HG03159 (cell line): ENCODE measurements at regions not wholly inside any gene's neighbourhood (a gene's known extent, or its start where the extent isn't known, plus 50 kb on each side); places are given as distances from the start of the nearest gene placed in this dataset.
"Not testable (repeated sequence)": the region's sequence is repeated elsewhere in the genome, so short reads cannot be mapped to it uniquely, and the experiment has no call there.

Source experiments
- ATAC-seq: cut with Tn5 transposase; IDR thresholded peaks from one replicate; pipeline ENCODE4 v1.9.1; 2021; ENCODE audit warnings: mild to moderate bottlenecking, moderate library complexity; ENCODE audit not compliant: unreplicated experiment

- no peak for ATAC-seq
These were observed 299.3 kb downstream of the RASEF start for GRCh38 chr9:82763656-82764055.

- no peak for ATAC-seq
These were observed 298.8 kb downstream of the RASEF start for GRCh38 chr9:82764061-82764668.

- ATAC-seq: not testable (repeated sequence)
These were observed 288.2 kb downstream of the RASEF start for GRCh38 chr9:82774707-82775231.

GRCh38 chr9:82776508-82776907 is 286.4 kb downstream of the RASEF start:
- no peak for ATAC-seq

GRCh38 chr9:82777366-82777765 is 285.6 kb downstream of the RASEF start:
- ATAC-seq: no peak

- not testable (repeated sequence) for ATAC-seq
These were observed 284.0 kb downstream of the RASEF start for GRCh38 chr9:82778923-82779322.

GRCh38 chr9:82780017-82780416 is 282.9 kb downstream of the RASEF start:
- ATAC-seq: no peak

- ATAC-seq: no peak
These were observed 281.0 kb downstream of the RASEF start for GRCh38 chr9:82781921-82782392.

GRCh38 chr9:82783045-82783444 is 279.9 kb downstream of the RASEF start:
- ATAC-seq: no peak

- no peak for ATAC-seq
These were observed 278.4 kb downstream of the RASEF start for GRCh38 chr9:82784589-82784988.

GRCh38 chr9:82789155-82789824 is 273.7 kb downstream of the RASEF start:
- no peak for ATAC-seq

GRCh38 chr9:82790875-82791274 is 272.1 kb downstream of the RASEF start:
- ATAC-seq: no peak

- no peak for ATAC-seq
These were observed 271.2 kb downstream of the RASEF start for GRCh38 chr9:82791692-82792091.

- no peak for ATAC-seq
These were observed 265.4 kb downstream of the RASEF start for GRCh38 chr9:82797534-82797933.

GRCh38 chr9:82799286-82799685 is 263.7 kb downstream of the RASEF start:
- ATAC-seq: no peak

GRCh38 chr9:82805027-82805426 is 257.9 kb downstream of the RASEF start:
- ATAC-seq: no peak

- no peak for ATAC-seq
These were observed 254.5 kb downstream of the RASEF start for GRCh38 chr9:82808478-82808877.

- no peak for ATAC-seq
These were observed 252.0 kb downstream of the RASEF start for GRCh38 chr9:82810915-82811314.

- ATAC-seq: no peak
These were observed 243.7 kb downstream of the RASEF start for GRCh38 chr9:82819260-82819659.

GRCh38 chr9:82820186-82820585 is 242.8 kb downstream of the RASEF start:
- no peak for ATAC-seq

- ATAC-seq: no peak
These were observed 233.1 kb downstream of the RASEF start for GRCh38 chr9:82829818-82830217.

GRCh38 chr9:82865524-82865923 is 197.4 kb downstream of the RASEF start:
- no peak for ATAC-seq
